Ovary (tissue), 3 donors: ENCODE measurements at regions not wholly inside any gene's neighbourhood (a gene's known extent, or its start where the extent isn't known, plus 50 kb on each side); places are given as distances from the start of the nearest gene placed in this dataset.

Experiments
- CTCF ChIP-seq, 3 donors: fragments of 450-650 bp in 2 of 3; fragments of 200-600 bp in 1 of 3; IDR thresholded peaks; one replicate each; pipeline versions ENCODE4 v1.5.1 to v1.8.0; 2016 to 2022; ENCODE audit warnings: antibody characterized with exemption in 3 of 3, mild to moderate bottlenecking in 1 of 3
- EP300 ChIP-seq: sonication (generic); formaldehyde crosslinking; IDR thresholded peaks from one replicate; pipeline ENCODE4 v1.6.1; 2017; ENCODE audit warnings: antibody characterized with exemption
- POLR2A ChIP-seq: fragments of 450-650 bp; IDR thresholded peaks from one replicate; pipeline ENCODE4 v1.6.1; 2017; ENCODE audit warnings: antibody characterized with exemption, mild to moderate bottlenecking, moderate library complexity
- donor health status: DM: no; HTN: no; CAD: no.

GRCh38 chr10:105609451-105609850 lies 968.4 kb downstream of the SORCS3 start:
- TF ChIP-seq CTCF (IDR thresholded peaks at IDR 0.05) (no peak), POLR2A (no peak), EP300 (no peak)
